Brain microvascular endothelial cell (primary cell): ENCODE measurements at regions not wholly inside any gene's neighbourhood (a gene's known extent, or its start where the extent isn't known, plus 50 kb on each side); places are given as distances from the start of the nearest gene placed in this dataset.

Source experiments
- DNase-seq: peaks from one replicate; pipeline ENCODE4 v3.0.0-alpha.2; 2020
- H3K27ac ChIP-seq: fragments of 250-450 bp; sonication (Bioruptor Pico); 2 replicates; pipeline ENCODE4 v1.5.1; 2020; ENCODE audit warnings: mild to moderate bottlenecking, moderate library complexity
- H3K27me3 ChIP-seq: fragments of 250-450 bp; sonication (Bioruptor Pico); replicated peaks from 2 replicates; pipeline ENCODE4 v1.5.1; 2020; ENCODE audit warnings: mild to moderate bottlenecking
- H3K36me3 ChIP-seq: fragments of 250-450 bp; sonication (Bioruptor Pico); replicated peaks from 2 replicates; pipeline ENCODE4 v1.5.1; 2020; ENCODE audit warnings: mild to moderate bottlenecking
- H3K4me3 ChIP-seq: 2 replicates; pipeline ENCODE4 v1.5.1; 2011; ENCODE audit warnings: low read depth, mild to moderate bottlenecking, control low read depth, low read length, moderate library complexity
- in situ Hi-C: cut with HindIII; loops from 2 replicates; pipeline ENCODE4 v1.10.0; 2017; ENCODE audit warnings: low sequenced_read_pairs, low pct_ligation_motif_present
- TF ChIP-seq, protein P1 (sequence below): IDR thresholded peaks from 2 replicates; pipeline ENCODE4 v1.5.1; 2011; ENCODE audit warnings: low read depth, mild to moderate bottlenecking, moderate library complexity, low read length, control low read depth, inconsistent platforms; ENCODE audit errors: missing control alignments

DNA sequence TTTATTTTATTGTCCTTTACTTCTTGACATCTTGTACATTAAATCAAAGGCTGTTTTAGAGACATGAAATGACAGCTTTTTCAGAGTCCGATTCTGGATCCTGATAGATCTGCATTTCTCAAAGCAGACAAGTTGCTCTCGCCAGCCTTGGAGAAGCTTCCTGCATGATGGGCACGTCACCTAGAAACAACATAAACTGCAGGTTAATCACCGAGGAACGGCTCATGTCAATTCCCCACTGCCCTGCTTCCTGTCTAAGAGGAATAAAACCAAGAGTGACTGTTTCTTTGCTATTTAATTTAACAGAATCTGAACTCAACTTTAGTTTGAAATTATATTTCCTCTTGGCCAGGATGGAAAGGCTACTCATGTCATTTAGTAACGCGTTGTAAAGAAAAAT is 77.0 kb downstream of the RWDD3 start:
- no peak overlapping the region for H3K4me3 ChIP-seq
- no peaks in the 10 kb centered on the region for H3K36me3 ChIP-seq
- no peak overlapping the region for H3K27ac ChIP-seq
- TF ChIP-seq, protein P1, sequence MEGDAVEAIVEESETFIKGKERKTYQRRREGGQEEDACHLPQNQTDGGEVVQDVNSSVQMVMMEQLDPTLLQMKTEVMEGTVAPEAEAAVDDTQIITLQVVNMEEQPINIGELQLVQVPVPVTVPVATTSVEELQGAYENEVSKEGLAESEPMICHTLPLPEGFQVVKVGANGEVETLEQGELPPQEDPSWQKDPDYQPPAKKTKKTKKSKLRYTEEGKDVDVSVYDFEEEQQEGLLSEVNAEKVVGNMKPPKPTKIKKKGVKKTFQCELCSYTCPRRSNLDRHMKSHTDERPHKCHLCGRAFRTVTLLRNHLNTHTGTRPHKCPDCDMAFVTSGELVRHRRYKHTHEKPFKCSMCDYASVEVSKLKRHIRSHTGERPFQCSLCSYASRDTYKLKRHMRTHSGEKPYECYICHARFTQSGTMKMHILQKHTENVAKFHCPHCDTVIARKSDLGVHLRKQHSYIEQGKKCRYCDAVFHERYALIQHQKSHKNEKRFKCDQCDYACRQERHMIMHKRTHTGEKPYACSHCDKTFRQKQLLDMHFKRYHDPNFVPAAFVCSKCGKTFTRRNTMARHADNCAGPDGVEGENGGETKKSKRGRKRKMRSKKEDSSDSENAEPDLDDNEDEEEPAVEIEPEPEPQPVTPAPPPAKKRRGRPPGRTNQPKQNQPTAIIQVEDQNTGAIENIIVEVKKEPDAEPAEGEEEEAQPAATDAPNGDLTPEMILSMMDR = no peak
- peaks cover 2% of the 10 kb centered on the region for H3K27me3 ChIP-seq
- in situ Hi-C loops = no loop called here
- DNase-seq = no peak

DNA sequence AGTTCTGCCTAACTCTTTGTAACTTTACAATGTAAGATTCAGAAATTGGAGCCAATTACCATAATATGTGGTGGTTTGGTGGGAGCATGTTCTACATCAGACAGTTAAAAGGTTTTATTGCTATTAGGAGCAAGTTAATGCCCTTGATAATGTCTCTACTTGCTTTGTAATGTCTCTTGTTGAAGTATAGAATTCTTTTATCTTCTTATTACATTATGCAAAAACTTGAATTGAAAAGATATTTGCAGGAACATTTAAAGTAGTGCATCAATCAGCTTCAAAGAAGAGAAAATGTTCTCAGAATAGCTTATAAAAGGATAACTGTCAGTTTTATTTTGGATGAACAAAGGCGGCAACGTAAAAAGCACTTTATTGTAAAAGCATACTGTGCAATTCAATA is 77.8 kb downstream of the RWDD3 start:
- TF ChIP-seq, protein P1 = no peak
- no peak for DNase-seq
- H3K27me3 ChIP-seq = peaks cover 2% of the 10 kb centered on the region
- in situ Hi-C loops = no loop called here
- H3K27ac ChIP-seq = no peak overlapping the region
- no peak overlapping the region for H3K4me3 ChIP-seq
- no peaks in the 10 kb centered on the region for H3K36me3 ChIP-seq

DNA sequence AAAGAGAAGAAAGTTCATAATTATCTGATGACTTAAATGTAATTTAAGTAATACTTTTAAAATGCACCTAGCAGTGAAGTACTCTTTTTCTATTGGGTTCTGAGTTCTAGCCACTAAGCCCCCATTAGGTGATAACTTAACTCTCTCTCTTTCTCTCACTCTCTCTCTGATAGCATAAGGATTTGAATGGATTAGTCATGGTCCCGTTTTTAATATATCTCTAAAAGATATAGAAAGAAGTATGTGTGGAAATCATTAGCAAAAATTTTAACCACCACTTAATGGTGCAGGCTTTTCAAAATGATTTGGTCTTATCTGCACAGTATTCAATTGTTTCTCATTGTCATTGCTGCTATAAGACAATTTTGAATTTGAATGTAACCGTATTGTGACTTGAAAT is 78.2 kb downstream of the RWDD3 start:
- in situ Hi-C loops = no loop called here
- TF ChIP-seq, protein P1 = no peak
- DNase-seq = no peak
- no peak overlapping the region for H3K27ac ChIP-seq
- no peak overlapping the region for H3K4me3 ChIP-seq
- H3K27me3 ChIP-seq = peaks cover 2% of the 10 kb centered on the region
- H3K36me3 ChIP-seq = no peaks in the 10 kb centered on the region

DNA sequence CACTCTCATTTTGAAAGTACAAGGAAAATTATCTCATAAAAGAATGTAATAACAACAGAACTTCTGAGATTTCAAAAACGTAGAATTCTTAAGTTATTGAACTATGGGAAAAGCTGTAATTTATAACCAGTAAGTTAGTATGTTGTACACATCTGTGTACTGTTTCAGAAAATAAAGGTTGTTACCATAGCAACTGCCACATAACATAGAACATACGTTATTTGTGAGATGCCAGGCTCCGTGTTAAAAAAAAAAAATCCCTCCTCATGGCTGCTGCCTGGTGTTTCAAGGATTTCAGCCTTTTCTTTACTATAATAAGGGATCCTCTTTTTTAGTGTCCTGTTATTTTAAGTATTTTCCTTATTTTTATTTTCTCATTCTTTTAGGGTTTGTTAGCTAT is 79.5 kb downstream of the RWDD3 start:
- H3K4me3 ChIP-seq = no peak overlapping the region
- no peak for DNase-seq
- no peaks in the 10 kb centered on the region for H3K36me3 ChIP-seq
- H3K27ac ChIP-seq = no peak overlapping the region
- peaks cover 2% of the 10 kb centered on the region for H3K27me3 ChIP-seq
- TF ChIP-seq, protein P1 = no peak
- in situ Hi-C loops = no loop called here

DNA sequence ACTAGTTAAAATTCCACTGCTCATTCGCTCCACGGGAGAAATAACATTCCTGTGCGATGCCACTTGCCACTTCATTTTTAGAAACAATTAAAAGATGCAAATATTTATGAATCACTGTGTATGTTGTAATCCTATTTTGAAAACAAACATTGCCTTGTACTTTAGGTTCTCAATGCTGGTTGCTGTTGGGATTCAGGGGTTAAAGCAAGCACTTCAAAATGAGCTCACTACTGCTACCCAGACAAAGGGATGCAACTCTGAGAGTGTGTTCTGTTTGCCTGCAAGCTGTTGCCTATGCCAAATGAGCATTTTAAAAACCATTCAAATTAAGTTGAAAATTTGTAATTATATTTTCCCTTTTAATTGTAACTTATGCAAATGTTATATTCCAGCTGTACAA is 87.5 kb downstream of the RWDD3 start:
- DNase-seq = no peak
- in situ Hi-C loops = no loop called here
- no peaks in the 10 kb centered on the region for H3K36me3 ChIP-seq
- H3K27me3 ChIP-seq = no peaks in the 10 kb centered on the region
- no peak overlapping the region for H3K4me3 ChIP-seq
- TF ChIP-seq, protein P1 = no peak
- H3K27ac ChIP-seq = no peak overlapping the region

DNA sequence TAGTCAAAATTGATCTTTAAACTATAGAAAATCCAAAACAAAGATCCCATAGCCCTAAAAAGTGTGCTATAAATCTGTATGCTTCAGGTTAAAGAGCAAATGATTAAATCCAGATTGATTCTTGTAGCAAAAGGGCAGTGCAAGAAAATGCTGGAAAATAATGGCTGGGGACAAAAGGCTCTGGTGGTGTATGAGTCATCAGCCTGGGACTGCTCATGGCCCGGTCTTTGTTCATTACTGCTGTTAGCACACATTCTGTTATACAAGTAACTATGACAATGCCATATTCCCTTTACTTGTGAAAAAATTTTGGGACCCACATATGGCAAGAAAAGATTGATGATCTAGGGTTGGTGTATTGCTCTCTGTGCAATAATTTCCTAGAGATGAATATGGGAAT is 89.1 kb downstream of the RWDD3 start:
- in situ Hi-C loops = no loop called here
- TF ChIP-seq, protein P1 = no peak

More for the DNA sequence above, 89.1 kb downstream of the RWDD3 start:
- Histone ChIP-seq H3K4me3 (no peak overlapping the region), H3K27me3 (no peaks in the 10 kb centered on the region), H3K36me3 (no peaks in the 10 kb centered on the region), H3K27ac (no peak overlapping the region)
- DNase-seq = peak; percentile 2
